Stimulated activated CD4-positive, alpha-beta T cell treated with anti-CD3 and anti-CD28 coated beads, TNF-alpha, amount 100 ng/mL, for 4 hours (primary cell): ENCODE measurements at regions not wholly inside any gene's neighbourhood (a gene's known extent, or its start where the extent isn't known, plus 50 kb on each side); places are given as distances from the start of the nearest gene placed in this dataset.
"Not testable (repeated sequence)": the region's sequence is repeated elsewhere in the genome, so short reads cannot be mapped to it uniquely, and the experiment has no call there.

Experiments
- DNase-seq, 3 experiments: peaks; one replicate each; pipeline ENCODE4 v3.0.0-alpha.2; 2020; ENCODE audit warnings: low read depth in 3 of 3

DNA sequence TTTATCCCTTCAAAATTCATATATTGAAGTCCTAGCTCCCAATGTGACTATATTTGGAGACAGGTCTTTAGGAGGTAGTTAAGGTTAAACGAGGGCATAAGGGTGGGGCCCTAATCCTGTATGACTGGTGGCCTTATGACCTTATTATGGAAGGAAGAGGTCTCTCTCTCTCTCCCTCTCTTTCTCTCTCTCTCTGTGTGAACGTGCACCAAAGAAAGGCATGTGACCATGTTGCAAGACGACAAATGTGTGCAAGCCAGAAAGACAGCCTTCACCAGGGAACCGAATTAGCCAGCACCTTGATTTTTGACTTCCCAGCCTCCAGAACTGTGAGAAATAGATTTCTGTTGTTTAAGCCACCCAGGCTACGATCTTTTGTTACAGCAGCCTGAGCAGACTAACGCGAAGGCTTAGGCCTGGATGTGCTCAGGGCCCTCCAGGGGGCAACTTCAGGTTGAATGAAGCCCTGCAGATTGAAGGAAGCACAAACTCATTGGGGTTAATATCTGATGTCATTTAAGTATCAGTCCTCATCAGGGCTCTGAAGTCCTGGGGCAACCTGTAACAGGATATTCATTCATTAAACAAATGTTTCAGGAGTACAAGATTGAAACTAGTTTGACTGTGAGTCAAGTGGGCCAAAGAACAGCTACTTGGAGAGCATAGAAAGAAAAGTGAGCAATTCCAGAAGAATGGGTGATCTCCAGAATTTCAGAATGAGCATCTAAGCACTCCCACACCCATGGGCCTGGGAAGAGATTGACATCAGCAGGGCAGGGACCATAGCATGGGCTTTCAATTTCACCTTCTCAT lies 157.4 kb upstream of the TNFAIP3 start:
- no peak for DNase-seq

DNA sequence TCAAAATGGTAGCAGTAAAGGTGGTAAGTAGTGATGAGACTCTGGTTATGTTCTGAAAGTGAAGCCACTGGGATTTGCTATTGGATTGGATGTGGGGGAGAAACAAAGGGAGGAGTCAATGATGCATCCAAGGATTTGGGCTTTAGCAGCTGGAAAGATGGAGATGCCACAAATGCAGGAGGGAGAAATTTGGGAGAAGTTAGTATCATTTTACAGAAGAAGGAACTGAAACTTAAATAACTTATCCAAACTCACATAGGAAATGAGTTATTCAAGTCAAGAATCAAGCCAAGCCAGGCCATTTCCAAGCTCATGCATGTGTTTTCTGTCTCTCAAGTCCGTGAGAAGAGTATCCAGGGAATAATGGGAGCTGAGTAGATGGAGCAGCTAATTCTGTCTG lies 155.1 kb upstream of the TNFAIP3 start:
- no peak for DNase-seq

DNA sequence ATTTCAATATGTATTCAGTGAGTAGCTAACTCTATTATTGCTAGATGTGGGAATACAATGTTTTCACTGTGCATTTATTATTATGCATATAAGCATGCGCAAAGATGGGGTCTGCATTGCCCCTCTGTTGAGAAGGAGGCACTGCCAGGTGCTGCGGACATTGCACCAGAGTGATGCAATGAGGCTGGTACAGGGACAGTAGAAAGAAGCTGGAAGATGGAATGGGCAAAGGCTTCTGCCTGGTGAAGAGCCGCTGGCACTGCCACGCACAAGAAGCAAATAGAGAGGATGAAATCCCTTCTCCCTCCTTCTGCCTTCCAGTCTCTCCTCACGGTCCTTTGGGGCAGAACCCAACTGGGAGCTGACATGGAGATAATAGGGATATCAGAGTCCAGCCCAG lies 154.5 kb upstream of the TNFAIP3 start:
- no peak for DNase-seq

DNA sequence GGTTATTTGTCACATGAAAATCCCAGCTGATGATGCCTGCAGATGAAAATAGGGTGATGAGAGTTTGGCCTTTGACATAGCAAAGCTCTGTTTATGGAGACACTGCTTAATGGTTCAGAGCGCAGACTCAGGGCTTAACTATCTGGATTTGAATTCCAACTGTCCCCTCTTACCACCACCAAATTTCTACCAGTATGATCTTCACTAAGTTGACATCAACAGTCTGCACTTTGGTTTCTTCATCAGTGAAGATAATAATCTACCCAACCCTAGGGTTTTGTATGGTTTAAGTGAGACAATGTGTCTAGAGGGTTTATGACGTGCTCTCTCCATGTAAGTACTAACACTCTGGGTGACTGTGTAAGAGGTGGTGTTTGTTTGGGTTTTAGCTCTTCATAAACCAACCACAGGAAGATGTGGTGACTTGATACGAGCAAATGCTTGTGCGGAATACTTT lies 151.4 kb upstream of the TNFAIP3 start:
- DNase-seq = no peak

DNA sequence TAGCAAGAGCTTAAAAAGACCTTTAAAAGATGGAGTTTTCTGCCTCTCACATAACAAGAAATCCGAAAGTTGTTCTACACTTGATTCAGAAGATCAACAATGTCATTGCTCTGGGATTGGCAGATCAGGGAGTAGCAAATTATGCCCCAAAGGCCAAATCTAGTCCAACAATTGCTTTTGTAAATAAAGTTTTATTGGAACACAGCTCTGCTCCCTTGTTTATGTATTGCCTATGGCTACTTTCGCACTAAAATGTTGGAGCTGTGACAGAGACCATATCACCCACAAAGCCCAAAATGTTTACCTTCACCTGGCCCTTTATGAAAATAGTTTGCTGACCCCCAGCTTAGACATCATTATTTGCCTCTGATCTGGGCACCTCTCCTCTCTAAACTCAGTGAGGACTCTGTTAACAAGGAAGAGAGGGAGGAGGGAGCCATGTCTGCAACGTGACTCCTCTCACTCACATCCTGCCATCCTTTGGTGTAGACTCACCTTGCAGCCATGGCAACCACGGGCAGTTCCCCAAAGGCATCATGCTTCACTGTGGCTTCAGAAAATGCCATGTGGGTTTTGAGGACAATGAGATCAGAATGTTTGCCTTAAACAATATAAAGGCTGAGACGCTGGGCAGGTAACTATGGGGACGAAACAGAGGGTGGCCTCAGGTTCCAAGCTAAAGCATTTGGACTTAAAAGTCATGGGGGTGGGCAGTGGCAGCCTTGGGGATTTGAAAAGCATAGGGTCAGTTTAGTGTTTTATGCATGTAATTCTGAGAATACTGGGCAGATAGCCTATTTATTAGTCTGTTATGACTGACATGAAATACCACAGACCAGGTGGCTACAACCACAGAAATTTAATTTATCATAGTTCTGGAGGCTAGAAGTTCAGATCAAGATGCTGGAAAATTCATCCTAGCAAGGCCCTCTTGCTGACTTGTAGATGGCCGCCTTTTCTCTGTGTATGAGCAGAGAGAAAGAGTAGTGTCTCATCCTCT lies 149.7 kb upstream of the TNFAIP3 start:
- DNase-seq = peak in 1 of 3 experiments; percentile 44

DNA sequence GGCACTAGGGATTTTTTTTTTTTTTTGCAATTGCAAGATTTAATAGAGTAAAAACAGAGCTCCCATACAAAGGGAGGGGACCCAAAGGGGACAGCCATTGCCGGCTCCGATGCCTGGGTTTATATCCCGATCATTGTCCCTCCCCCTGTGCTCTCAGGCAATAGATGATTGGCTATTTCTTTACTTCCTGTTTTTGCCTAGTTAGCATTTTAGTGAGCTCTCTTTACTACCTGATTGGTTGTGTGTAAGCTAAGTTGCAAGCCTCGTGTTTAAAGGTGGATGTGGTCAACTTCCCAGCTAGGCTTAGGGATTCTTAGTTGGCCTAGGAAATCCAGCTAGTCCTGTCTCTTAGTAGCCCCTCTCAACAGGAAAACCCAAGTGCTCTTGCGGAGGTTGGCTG lies 148.2 kb upstream of the TNFAIP3 start:
- not testable (repeated sequence) for DNase-seq

DNA sequence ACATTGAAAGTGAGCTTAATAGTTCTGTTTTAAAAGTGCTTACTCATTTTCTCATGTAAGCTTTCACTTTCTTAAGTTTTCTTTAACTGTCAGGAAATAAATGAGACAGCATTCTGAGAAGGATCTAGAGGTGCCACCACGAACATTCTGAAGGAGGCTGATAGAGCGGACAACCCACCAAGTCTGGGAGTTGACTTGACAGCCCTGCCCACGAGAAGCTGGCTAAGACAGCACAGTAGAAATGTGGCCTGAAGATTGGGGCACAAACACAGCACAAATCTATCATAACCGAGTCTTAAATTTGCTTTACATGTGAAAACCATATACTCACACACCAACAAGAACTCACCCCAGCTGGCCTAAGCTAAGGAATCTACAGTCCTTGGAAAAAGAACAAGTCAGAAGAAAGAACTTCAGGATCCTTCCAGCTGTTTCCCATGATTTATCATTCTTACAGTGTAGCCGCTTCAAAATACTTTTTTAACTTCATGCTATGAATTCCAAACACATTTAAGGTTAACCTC lies 144.2 kb upstream of the TNFAIP3 start:
- no peak for DNase-seq

DNA sequence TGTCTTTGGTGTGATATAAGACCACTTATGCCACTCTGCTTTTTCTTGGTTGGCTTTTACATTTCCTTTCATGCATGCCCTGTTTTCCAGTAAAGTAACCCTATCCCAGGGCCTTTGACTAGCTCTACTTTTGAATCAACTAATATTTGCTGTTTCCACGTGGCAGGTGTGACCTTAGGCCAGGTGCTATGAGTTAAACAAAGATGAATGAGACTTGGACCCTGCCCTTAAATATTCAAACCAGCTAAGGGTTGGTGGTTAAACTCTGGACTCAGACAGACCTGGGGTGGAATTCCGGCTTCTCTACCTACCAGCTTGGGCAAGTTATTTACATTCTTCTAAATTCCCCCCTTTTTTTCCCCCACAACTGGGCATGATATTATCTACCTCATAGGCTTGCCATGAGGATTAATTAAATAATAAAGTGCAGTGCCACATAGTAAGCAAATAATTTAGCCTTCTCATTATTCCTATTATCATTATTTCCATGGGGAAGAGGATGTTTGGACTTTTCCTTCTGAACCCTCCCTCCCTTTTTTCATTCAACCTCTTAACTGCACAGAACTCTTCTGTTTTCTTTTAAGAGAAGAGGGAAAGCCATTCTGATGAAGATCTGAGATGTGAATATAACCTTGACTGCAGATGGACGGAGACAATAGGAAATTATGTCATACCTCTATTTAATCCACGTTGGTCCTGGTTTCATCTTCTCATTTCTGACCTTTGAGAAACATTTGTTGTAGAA lies 143.6 kb upstream of the TNFAIP3 start:
- no peak for DNase-seq

DNA sequence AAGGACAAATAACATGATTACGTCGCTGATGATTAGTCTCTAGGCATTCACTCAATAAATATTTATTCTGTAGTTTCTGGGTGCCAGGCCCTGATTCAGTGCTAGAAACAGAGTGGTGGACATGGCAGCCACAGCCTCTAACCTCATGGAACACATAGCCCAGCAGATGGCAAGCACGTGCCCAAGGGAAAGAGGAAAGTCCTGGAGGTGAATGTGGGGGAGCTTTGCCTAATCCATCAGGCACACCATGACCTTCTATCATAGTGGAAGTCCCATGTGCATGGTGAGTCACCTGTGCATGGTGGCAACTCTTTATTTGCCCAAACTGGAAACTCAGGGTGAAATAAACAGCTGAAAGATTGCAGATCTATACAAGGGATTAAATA lies 143.0 kb upstream of the TNFAIP3 start:
- DNase-seq = no peak

DNA sequence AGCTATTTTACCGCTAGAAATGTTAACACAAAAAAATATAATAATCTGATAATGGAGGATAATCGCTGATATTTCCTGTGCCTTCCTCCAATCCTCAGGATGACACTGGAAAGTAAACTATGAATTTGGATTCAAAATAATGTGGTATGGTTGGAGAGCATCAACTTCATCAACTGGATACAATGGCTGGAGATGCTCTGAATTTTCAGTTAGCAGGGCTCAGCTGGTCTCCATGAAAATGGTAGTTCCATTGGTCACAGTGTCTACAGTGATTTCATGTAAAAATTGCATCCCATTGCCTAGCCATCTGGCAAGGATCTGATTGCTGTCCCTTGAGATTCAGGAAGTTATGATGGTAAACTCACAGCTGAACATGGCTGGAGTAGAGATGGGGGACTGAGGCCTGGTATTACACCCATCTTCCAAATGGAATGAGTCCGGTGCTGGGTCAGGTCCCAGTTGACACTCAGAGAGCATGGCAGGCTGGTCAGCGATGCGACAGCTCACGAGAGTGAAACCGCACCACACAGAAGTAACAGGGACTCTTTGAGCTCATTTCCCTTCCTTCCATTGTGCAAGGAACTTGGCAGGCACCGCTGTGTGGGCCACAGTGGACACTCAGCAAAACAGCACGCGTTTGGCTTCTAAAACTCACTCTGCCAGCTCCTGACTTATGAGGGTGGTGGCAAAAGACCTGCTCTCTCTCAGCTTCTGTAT lies 142.4 kb upstream of the TNFAIP3 start:
- DNase-seq = no peak

DNA sequence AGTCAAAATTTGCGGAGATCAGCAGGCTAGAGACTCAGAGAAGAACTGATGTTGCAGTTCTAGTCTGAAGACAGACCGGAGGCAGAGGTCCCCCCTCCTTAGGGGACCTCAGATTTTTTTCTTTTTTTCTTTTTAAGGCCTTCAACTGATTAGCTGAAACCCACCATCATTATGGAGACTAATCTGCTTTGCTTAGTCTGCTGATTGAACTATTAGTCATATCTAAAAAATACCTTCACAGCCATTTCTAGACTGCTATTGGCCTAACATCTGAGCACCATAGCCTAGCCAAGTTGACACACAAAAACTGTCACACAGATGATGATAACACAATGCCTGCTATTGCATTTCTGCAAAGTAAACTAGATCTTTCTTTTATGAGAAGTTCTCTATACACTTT lies 141.1 kb upstream of the TNFAIP3 start:
- no peak for DNase-seq

DNA sequence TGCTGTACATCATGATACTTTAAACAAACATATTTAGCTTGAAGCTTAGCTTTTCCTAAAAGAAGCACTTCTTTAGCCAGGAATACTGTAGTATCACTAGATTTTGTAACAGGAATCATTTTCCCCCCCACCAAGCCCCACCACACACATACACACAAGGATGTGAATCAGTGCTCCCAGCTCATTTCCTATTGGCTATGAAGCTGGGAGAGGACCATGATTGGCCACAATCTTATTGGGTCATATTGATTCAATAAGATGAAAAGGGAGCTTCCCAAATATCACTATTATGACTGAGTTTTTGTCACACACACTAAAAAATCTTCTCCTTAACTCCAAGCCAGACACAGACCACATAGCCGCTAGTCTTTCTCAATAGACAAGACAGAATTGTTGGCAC lies 140.5 kb upstream of the TNFAIP3 start:
- no peak for DNase-seq

DNA sequence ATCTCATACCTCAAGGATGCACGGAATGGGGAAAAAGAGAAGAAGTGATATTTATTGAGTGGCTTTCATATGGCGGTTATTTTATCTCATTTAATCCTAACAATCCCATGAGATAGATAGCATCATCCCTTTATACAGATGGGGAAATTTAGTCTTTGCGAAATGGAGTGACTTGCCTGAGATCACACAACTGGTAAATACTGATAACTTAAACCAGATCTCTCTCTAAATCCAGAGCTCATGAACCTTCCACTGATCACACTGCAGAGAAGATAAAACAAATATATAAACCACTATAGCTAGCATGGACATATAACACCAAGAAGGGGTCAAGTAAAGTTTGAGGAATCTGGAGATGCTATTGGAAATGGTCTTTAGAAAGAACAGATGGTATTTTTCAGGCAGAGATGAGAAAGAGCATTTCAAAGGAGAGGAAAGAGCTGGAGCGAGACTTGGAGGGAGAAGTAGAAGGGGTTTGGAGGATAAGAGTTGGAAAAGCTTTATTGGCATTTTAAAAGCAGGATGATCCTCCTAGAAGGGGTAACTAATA lies 139.8 kb upstream of the TNFAIP3 start:
- no peak for DNase-seq

DNA sequence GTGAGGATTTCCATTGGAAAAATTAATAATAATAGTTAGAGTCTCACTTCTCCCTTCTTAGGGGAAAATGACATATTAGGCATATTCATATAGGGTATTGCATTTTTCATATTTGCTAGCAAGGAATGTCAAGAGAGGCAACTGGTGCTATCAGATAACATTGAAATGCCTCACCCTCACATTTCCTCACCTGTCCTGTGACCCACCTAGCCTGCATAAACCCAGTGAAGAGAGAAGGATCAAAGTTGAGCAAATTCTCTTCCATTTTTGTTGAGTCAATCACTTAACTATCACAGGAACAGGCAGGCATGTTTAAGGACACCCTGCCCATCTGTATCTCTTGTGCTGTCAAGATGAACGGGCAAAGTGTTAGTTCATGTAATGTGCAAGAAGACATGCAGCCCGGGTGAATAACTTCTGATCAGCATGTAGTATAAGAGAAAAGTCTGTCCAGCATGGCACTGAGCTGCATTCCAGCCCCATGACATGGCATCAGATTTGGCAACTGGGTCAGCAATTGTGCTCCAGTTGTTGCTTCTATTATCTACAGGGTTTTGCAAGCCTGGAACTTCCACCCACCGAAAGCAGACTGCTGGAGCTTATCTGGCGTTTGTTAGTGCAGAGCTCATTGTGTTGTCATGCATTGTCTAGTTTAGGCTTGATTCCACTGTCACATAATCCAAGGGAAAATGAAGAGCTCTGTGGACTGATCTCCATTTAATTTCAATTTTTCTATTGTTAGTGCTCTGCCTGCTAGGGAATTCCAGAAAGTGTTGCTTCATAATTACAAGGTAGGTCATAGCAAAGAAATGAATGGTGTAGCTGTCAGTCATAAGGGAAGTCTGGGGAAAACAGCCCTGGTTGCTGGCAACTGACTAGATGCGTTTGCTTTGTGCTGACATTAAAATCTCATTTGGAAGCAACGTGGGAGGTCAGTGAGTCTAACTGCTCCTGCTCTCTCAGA lies 138.4 kb upstream of the TNFAIP3 start:
- DNase-seq = no peak

DNA sequence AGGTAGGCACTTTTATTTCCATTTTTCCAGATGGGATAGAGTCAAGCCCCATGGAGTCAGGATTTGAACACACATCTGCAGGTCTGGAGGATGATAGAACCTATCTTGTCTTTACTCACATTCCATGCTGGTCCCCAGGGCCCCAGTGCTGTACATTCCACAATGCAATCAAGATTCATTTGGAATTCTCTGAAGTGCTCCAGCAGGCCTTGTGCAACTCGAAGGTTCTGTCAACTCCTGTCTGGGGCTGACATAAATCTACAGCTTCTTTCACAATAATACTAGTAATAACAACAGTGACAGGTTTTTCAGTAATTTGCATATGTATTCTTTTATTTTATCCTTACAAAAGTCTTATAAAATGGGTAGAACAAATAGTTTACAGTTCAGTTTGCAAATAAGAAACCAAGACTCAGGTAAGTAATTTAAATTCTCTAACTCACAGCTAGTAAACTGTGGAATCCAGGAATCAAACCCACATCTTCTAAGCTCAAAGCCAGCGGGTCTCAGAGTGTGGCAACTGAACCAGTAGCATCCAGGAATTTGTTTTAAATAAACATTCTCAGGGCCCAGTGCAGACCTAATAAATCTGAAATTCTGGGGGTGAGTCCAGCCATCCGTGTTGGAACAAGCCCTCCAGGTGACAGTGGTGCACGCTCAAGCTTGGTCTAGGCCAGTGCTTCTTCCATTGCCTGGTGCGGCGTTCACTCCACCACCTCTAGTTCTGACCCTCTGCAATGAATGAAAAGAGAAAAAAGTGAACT lies 137.0 kb upstream of the TNFAIP3 start:
- no peak for DNase-seq

DNA sequence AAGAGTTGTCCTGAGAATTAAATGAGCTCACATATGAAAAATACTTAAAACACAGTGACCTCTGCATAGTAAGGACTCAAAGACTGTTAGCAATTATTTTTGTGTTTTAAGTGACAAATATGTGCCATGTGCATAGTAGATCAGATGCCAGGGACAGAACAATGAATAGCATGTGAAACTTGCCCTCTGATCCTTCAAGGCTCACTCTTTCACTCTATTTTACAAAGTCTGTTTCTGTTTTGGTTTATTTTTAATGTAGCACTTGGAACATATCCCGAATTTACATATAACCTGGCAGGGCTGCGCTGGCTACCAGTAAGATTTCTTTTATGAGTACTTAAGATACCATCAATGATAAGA lies 135.5 kb upstream of the TNFAIP3 start:
- no peak for DNase-seq

DNA sequence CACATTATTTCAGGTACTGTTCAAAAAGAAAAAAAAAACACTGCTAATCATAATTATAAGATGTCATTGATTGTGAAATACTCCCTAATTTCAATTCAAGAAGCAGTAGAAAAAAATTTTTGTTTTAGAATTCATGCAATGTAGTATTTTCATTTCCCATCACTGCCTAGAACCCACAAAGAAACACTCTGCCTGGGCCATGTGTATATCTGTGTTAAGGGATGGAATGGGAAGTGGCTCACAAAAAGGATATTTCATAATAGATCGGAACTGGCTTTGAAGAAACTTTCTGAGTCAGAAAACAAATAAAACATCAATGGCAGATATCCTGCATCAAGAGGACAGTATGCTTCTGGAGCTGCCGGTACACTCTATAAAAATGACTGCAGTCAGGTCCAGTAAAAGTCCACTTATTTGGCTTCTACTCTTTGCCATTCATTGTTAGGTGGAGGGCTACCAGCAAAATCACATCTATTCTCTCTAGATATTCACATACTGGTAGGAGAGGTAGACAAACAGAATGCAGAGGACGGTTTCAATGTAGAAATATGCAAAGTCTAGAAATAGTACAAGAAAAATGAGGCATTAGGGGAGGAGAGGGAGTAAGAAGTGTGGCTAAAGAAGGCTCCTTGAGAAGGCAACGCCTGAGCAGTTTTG lies 135.0 kb upstream of the TNFAIP3 start:
- no peak for DNase-seq

DNA sequence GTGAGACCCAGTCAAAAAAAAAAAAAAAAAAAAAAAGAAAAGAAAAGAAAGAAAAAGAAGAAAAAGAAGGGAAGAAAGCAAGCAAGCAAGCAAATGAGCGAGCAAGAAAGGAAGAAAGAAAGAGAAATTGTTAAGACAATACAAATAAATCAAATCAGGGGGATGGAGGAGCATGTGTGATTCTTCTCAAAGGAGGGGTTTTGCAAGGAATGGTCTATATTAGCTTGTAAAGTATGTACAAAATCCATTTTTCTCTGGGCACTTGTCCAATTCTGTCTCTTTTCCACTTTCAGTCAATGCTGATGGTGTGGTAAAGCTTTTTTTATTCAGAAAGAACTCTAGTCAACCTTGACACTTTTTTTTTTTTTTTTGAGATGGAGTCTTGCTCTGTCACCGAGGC lies 133.7 kb upstream of the TNFAIP3 start:
- no peak for DNase-seq
